Hepatocyte (in vitro differentiated cells): ENCODE measurements at regions not wholly inside any gene's neighbourhood (a gene's known extent, or its start where the extent isn't known, plus 50 kb on each side); places are given as distances from the start of the nearest gene placed in this dataset.

ENCODE experiments used
- DNase-seq: peaks from one replicate; pipeline ENCODE4 v3.0.0-alpha.2; 2016; ENCODE audit warnings: low spot score
- H2AFZ ChIP-seq: fragments of 200-600 bp; sonication (generic); 2 replicates; pipeline ENCODE4 v1.6.0; 2016; ENCODE audit warnings: antibody characterized with exemption, mild to moderate bottlenecking
- H3K27ac ChIP-seq: fragments of 200-600 bp; sonication (generic); 2 replicates; pipeline ENCODE4 v1.5.1; 2016; ENCODE audit warnings: mild to moderate bottlenecking
- H3K27me3 ChIP-seq: fragments of 200-600 bp; sonication (generic); 2 replicates; pipeline ENCODE4 v1.6.1; 2016
- H3K36me3 ChIP-seq: fragments of 200-600 bp; sonication (generic); replicated peaks from 2 replicates; pipeline ENCODE4 v1.5.1; 2016; ENCODE audit warnings: low read depth; ENCODE audit not compliant: insufficient read depth
- H3K4me1 ChIP-seq: fragments of 200-600 bp; sonication (generic); 2 replicates; pipeline ENCODE4 v1.5.1; 2016; ENCODE audit warnings: mild to moderate bottlenecking, moderate library complexity; ENCODE audit not compliant: insufficient read depth
- H3K4me2 ChIP-seq: fragments of 200-600 bp; sonication (generic); 2 replicates; pipeline ENCODE4 v1.6.0; 2016
- H3K4me3 ChIP-seq: fragments of 200-600 bp; sonication (generic); 2 replicates; pipeline ENCODE4 v1.5.1; 2016; ENCODE audit warnings: mild to moderate bottlenecking
- H3K79me2 ChIP-seq: fragments of 200-600 bp; sonication (generic); 2 replicates; pipeline ENCODE4 v1.6.0; 2017; ENCODE audit warnings: mild to moderate bottlenecking
- H3K9me2 ChIP-seq: fragments of 200-600 bp; sonication (generic); replicated peaks from 2 replicates; pipeline ENCODE4 v1.6.0; 2017; ENCODE audit warnings: mild to moderate bottlenecking; ENCODE audit not compliant: insufficient read depth
- H3K9me3 ChIP-seq: fragments of 200-600 bp; sonication (generic); 2 replicates; pipeline ENCODE4 v1.5.1; 2016; ENCODE audit warnings: low read depth, mild to moderate bottlenecking
- H4K20me1 ChIP-seq: fragments of 200-600 bp; sonication (generic); 2 replicates; pipeline ENCODE4 v1.6.0; 2016; ENCODE audit warnings: mild to moderate bottlenecking; ENCODE audit not compliant: insufficient read depth, poor library complexity, severe bottlenecking
- EZH2 ChIP-seq: fragments of 200-600 bp; sonication (generic); IDR thresholded peaks from 2 replicates; pipeline ENCODE4 v1.6.1; 2016; ENCODE audit warnings: antibody characterized with exemption, mild to moderate bottlenecking, borderline replicate concordance
- EZH2phosphoT487 ChIP-seq: fragments of 200-600 bp; sonication (generic); IDR thresholded peaks from one replicate; pipeline ENCODE4 v1.6.1; 2018; ENCODE audit warnings: antibody characterized with exemption, mild to moderate bottlenecking, low read depth, moderate library complexity; ENCODE audit not compliant: unreplicated experiment, severe bottlenecking
- WGBS: methylation state at CpG from one replicate; pipeline ENCODE4 v1.1.6; 2016; ENCODE audit warnings: low lambda C conversion rate; ENCODE audit errors: missing lambda C conversion rate; 5-methylcytosine and 5-hydroxymethylcytosine counted together
- TF ChIP-seq, protein P1 (sequence below): fragments of 200-600 bp; sonication (generic); IDR thresholded peaks from 2 replicates; pipeline ENCODE4 v1.5.1; 2016; ENCODE audit warnings: antibody characterized with exemption, mild to moderate bottlenecking; ENCODE audit not compliant: poor library complexity

DNA sequence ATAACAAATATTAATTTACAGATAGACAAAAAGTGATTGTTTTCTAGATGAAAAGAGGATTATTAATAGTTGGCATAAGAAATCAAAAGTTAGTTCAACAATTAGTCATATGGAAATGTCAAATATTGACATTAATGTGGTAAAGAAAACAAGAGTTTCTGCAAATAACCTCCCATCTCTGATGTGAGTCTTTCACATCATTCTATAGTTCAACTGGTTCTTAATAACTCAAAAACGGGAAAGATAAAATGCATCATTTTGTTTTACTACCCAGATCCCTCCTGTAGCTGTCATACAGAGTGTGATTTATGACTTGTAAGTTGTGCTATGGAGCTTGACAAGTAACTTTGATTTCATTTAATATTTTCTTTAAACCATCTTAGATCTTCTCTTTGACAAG is 594.8 kb downstream of the ZWINT start:
- Histone ChIP-seq H3K79me2 (no peaks in the 10 kb centered on the region), H3K27me3 (no peaks in the 10 kb centered on the region), H3K9me2 (no peaks in the 10 kb centered on the region), H3K36me3 (no peaks in the 10 kb centered on the region), H4K20me1 (no peaks in the 10 kb centered on the region), H3K27ac (no peak overlapping the region), H2AFZ (no peak overlapping the region), H3K9me3 (no peaks in the 10 kb centered on the region), H3K4me2 (no peak overlapping the region), H3K4me3 (no peak overlapping the region), H3K4me1 (no peaks in the 10 kb centered on the region)
- TF ChIP-seq EZH2 (no peak), EZH2phosphoT487 (no peak)
- TF ChIP-seq, protein P1, sequence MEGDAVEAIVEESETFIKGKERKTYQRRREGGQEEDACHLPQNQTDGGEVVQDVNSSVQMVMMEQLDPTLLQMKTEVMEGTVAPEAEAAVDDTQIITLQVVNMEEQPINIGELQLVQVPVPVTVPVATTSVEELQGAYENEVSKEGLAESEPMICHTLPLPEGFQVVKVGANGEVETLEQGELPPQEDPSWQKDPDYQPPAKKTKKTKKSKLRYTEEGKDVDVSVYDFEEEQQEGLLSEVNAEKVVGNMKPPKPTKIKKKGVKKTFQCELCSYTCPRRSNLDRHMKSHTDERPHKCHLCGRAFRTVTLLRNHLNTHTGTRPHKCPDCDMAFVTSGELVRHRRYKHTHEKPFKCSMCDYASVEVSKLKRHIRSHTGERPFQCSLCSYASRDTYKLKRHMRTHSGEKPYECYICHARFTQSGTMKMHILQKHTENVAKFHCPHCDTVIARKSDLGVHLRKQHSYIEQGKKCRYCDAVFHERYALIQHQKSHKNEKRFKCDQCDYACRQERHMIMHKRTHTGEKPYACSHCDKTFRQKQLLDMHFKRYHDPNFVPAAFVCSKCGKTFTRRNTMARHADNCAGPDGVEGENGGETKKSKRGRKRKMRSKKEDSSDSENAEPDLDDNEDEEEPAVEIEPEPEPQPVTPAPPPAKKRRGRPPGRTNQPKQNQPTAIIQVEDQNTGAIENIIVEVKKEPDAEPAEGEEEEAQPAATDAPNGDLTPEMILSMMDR: no peak
- 73% methylated on average over 1 of the region's 1 CpG for WGBS
- no peak for DNase-seq

DNA sequence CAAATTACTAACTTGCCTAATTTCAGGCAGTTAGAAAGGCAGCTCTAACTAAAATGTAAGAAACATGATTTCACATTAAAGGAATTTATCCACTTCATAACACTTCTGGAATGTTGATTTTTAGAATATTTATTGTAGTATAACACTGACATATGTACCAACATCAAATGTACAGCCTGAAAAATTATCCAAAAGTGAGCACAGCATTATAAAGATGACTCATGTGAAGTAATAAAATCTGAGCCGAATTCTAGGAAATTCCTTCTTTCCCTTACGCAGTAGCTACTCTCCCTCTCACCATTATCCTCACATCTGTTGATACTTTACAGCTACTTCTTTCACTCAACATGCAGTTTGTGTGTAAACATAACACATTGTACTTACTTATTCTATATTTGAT is 610.6 kb downstream of the ZWINT start:
- no peak for DNase-seq
- Histone ChIP-seq H3K4me2 (no peak overlapping the region), H4K20me1 (no peaks in the 10 kb centered on the region), H2AFZ (no peak overlapping the region), H3K79me2 (no peaks in the 10 kb centered on the region), H3K9me3 (no peaks in the 10 kb centered on the region), H3K27me3 (no peaks in the 10 kb centered on the region), H3K9me2 (no peaks in the 10 kb centered on the region), H3K36me3 (no peaks in the 10 kb centered on the region), H3K4me1 (peaks cover 5% of the 10 kb centered on the region), H3K4me3 (no peak overlapping the region), H3K27ac (no peak overlapping the region)
- no peak for TF ChIP-seq EZH2phosphoT487
- no peak for TF ChIP-seq EZH2
- TF ChIP-seq, protein P1: no peak
- WGBS: 80% methylated on average over 2 of the region's 2 CpGs

DNA sequence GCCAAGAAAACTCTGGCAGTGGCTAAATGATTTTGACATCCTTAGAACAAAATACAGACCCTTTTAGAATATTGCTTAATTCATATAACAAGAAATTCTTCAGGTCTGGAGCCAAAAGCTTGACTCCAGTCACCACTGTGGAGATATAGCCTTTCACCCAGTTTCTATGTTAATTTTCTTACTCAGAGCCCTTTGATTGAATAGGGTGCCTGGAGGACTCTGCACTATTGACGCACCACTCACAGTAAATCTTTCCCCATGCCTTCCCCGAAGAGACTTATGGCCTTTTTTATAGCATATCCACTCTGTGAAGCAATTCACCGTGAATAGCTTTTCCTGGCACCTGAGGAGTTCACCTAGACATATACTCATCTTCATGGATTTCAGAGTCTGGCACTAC is 613.8 kb downstream of the ZWINT start:
- Histone ChIP-seq H4K20me1 (no peaks in the 10 kb centered on the region), H3K4me1 (peaks cover 5% of the 10 kb centered on the region), H3K9me2 (no peaks in the 10 kb centered on the region), H3K4me2 (no peak overlapping the region), H3K27me3 (no peaks in the 10 kb centered on the region), H3K79me2 (no peaks in the 10 kb centered on the region), H3K36me3 (no peaks in the 10 kb centered on the region), H3K9me3 (no peaks in the 10 kb centered on the region), H3K27ac (peak overlapping the region; percentile 35), H3K4me3 (no peak overlapping the region), H2AFZ (no peak overlapping the region)
- WGBS: 61% methylated on average over 3 of the region's 3 CpGs
- no peak for TF ChIP-seq EZH2
- no peak for TF ChIP-seq EZH2phosphoT487
- TF ChIP-seq, protein P1: no peak
- peak; percentile 34 for DNase-seq

DNA sequence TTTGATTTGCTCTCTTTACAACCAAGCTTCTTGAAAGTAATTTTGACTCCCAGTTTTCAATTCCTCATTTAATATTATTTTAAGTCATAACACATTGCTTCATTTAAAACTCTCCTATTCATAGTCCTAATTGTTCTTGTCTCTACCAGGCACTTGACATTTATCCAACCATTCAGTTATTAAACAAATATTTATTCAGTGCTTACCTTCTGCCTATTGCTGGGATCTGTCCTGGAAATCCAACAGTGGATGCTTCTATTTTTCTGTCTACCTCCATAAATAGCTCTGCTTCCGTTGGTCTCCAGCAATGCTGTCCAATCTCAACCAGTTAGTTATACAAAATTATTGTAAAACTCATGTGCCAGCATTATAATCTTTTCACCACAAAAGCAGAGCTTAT is 615.1 kb downstream of the ZWINT start:
- no peak overlapping the region for H3K4me3 ChIP-seq
- no peak overlapping the region for H3K4me2 ChIP-seq
- no peaks in the 10 kb centered on the region for H3K9me2 ChIP-seq
- no peaks in the 10 kb centered on the region for H4K20me1 ChIP-seq
- peaks cover 5% of the 10 kb centered on the region for H3K4me1 ChIP-seq
- WGBS: 75% methylated on average over 1 of the region's 1 CpG
- no peak for TF ChIP-seq EZH2phosphoT487
- TF ChIP-seq, protein P1: no peak
- no peak for TF ChIP-seq EZH2
- H3K27ac ChIP-seq: no peak overlapping the region
- DNase-seq: no peak
- no peaks in the 10 kb centered on the region for H3K27me3 ChIP-seq
- no peaks in the 10 kb centered on the region for H3K9me3 ChIP-seq
- H3K36me3 ChIP-seq: no peaks in the 10 kb centered on the region
- no peaks in the 10 kb centered on the region for H3K79me2 ChIP-seq
- H2AFZ ChIP-seq: no peak overlapping the region
